Stimulated activated CD8-positive, alpha-beta memory T cell treated with anti-CD3 and anti-CD28 coated beads, Interleukin-15, amount 100 ng/mL, for 48 hours (primary cell): ENCODE measurements at regions not wholly inside any gene's neighbourhood (a gene's known extent, or its start where the extent isn't known, plus 50 kb on each side); places are given as distances from the start of the nearest gene placed in this dataset.

Experiments used
- DNase-seq, 2 donors: peaks; one replicate each; pipeline ENCODE4 v3.0.0-alpha.2; 2020; ENCODE audit warnings: low read depth in 2 of 2

DNA sequence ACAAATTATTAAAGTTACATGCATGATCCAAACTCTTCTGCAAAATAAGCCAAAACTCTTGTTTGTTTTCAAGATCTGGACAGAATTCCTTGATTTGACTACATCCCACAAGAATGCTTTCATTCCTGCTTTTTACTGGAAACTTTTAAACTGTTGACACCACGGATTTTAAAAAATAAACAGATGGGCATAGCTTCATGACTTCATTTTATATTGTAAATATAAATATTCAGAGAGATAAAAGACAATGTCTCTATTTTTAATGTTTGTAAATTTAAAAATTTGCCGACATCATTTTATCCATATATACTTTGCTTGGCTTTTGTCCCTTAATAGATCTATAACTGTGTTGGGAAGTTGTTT, 134.3 kb upstream of the DCN start:
- no peak for DNase-seq

DNA sequence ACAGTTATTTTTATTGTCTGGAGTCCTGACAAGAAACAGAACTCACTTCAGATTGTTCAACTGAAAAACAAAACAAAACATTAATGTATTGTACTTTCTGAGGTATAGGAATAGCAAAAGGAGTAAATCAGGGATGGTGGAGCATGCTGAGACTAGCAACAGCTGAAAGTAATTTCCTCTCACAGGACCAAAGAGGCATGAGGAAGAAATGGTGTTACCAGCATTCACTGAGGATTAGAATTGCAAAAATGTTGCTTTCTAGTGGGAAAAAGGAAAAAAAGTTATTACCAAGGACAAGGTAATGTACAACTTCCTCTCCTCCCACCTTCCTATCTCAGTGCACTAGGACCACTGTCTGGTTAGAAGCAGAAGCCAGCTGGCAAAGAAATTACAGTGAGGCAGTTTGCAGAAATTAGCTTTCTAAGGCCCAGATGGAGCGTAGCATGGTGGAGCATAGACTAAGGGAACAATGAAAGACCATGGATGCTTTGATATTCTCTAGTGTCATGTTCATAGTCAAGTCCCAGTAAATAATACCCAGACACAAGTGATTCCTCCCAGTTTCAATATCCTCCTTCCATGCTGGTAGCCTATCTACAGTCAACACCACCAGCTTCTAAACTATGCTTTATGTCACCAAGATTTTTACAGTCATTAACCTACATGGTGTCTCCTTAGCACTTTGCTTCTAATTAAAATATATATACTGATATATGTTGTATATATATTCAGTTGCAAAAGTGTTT, 133.7 kb upstream of the DCN start:
- DNase-seq: no peak

- no peak for DNase-seq
Observed at GRCh38 chr12:91311081-91311480, 128.5 kb upstream of the DCN start.

DNA sequence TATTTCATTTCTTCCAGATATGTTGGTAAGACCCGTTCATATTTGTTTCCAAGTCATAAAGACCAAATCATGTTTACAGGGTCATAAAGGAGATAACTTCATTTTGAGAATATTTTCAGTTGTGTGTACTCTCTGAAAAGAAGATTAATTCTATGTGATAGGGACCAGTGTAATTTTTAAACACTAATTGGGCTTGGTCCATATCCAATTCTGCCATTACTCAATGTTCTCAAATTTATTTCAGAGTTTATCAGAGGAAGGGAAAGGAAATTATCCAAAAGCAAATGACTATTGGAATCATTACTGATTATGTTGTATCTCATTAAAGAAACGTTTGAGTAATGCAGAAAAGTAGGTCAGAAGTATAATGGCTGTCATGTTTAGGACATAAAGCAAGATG, 126.8 kb upstream of the DCN start:
- DNase-seq: no peak

- DNase-seq: no peak
Observed at GRCh38 chr12:91307957-91308670, 125.5 kb upstream of the DCN start.

- no peak for DNase-seq
Observed at GRCh38 chr12:91290354-91290753, 107.7 kb upstream of the DCN start.

DNA sequence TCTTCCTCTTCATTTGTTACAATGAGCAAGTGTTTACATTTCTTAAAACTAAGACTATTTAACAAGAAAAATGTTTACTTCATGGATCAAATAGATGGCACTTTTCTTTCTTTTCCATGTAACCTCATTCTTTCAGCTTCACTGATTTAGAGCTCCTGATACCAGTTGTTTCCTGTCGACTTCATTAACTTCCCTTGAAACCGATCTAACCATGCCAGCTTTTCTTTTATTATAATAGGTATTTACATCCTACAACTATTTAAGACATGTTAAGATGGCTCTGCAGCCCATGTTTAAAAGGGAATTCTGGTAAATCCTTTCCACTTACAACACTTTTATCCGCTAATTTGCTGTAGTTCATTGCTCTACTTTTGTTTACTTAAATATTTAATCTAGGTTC, 107.3 kb upstream of the DCN start:
- no peak for DNase-seq

- DNase-seq: no peak
Observed at GRCh38 chr12:91289072-91289471, 106.5 kb upstream of the DCN start.

DNA sequence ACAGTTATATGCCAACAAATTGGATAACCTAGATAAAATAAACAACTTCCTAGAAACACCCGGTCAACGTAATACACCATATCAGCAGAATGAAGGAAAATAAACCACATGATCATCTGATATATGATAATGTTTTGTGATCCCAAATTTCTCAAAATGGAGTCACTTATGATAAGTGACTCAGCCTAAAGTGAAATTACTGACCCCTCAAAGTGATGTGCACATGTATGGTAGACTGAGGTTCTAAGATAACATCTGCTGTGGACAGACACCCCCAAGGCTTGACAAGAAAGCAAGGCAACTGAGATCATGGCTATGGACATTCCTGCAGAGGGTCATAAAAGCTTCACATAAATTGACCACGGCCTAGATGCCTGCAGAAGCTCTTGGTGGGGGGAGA, 105.1 kb upstream of the DCN start:
- DNase-seq: no peak

DNA sequence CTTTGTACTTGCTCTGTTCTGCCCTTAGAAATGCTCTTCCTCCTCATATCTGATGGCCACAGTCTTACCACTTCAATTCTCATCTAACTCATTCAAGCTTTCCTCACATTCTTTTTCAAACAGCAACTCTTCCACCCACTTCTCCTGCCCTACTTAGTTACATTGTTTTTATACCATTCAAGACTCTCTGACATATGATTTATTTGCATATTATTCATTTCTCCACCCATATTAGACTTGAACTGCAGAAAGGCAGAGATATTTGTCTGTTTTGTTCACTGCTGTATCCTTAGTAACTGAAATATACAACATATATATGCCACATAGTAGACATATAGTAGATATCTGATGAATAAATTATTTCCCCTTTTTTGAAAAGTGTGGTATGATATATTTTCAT, 95.5 kb upstream of the DCN start:
- no peak for DNase-seq

- DNase-seq: no peak
Observed at GRCh38 chr12:91276509-91276908, 93.9 kb upstream of the DCN start.

- DNase-seq: no peak
Observed at GRCh38 chr12:91275321-91275720, 92.7 kb upstream of the DCN start.

- DNase-seq: no peak
Observed at GRCh38 chr12:91274916-91275315, 92.3 kb upstream of the DCN start.

DNA sequence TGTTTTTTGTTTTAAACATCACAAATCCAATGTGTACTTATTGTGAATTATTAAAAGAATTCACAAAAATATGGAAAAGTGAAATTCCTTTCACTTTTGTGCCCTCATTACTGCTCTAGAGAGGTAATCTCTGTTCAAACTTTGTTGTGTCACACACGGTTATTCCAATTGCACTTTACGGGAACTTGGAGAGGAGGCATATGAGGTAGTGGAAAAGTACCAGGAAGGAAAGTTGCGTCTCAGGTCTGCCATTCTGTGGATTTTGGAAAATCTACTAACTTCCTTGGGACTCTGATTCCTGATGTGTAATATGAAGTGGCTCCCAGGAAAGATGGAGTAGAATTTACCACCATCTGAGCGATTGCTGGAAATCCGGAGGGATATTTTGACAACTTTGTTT, 90.9 kb upstream of the DCN start:
- DNase-seq: no peak

DNA sequence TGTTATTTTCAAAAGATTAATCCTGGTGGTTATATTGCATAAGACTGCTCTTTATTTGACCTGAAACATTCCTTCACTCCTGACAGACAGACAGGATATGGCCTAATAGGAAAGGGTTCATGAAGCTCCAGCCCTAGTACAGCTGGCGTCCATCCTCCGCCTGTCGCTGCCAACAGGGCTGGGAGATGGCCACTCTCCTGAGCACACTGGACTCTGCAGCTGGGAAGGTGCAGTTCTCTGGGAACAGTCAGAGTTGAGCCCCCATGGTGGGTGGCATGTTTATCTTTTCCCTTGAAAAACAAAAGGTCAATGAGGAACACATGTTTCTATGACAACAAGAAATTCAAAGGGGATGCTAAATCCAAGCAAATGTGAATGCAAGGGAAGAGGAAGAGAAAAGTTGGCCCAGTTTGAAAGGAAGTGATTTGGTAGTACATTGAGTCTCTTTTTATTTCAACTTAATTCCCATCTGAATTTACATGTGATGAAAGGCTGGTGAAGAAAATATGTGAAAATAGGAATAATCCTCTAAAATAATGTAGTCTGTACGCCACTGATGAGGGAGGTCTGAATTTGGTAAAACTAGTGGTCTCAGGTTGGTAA, 89.9 kb upstream of the DCN start:
- DNase-seq: no peak

DNA sequence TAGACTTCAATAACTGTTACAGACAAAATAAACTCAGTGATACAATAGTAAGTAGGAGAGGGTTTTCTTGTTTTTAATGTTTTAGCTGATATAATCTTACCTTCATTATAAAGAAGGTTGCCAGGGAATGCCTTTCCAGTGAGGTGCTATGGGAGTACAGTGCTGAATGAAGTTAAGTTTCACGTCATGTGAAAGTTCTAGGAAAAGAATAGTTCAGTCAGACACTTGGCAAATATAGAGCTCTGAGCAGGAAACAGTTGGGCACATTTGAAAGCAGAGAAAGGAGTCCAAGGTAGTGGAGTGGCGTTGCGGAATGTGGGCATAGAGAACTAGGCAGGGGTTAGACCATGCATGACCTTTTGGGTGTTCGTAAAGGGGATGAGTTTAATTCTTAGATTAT, 88.6 kb upstream of the DCN start:
- no peak for DNase-seq

DNA sequence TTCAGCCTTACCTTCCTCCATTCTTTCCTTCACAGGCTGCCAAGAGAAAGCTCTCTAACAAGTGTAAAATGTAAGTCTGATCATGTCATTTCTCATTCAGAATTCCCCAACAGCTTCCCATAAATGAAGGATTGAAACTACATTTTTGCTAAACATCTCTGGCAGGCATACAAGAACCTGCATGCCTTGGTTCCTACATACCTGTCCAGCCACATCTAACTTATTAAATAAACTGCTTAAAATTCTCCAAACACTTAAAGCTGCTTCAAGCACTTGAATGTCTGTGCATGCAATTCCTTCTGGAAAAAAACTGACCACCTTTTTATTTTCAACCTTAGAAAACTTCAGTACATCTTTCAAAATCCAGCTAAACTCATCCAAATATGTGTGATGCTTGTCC, 84.4 kb upstream of the DCN start:
- no peak for DNase-seq

DNA sequence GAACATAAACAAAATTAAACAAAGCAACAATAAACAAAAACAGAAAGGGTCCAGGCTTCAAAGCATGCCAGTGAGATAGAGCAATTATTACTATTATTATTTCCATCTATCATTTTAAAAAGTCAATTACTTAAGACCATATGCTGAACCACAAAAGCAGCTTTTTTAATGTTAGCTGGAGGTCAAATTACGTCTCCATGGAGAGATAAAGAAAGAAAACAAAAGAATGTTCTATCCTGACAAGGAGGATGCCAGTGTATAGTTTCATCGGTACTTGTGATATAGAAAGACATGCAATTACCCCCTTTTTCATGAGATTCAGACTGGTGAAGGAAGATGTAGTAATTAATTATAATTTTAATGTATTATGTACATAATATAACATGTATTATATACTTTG, 81.6 kb upstream of the DCN start:
- no peak for DNase-seq

DNA sequence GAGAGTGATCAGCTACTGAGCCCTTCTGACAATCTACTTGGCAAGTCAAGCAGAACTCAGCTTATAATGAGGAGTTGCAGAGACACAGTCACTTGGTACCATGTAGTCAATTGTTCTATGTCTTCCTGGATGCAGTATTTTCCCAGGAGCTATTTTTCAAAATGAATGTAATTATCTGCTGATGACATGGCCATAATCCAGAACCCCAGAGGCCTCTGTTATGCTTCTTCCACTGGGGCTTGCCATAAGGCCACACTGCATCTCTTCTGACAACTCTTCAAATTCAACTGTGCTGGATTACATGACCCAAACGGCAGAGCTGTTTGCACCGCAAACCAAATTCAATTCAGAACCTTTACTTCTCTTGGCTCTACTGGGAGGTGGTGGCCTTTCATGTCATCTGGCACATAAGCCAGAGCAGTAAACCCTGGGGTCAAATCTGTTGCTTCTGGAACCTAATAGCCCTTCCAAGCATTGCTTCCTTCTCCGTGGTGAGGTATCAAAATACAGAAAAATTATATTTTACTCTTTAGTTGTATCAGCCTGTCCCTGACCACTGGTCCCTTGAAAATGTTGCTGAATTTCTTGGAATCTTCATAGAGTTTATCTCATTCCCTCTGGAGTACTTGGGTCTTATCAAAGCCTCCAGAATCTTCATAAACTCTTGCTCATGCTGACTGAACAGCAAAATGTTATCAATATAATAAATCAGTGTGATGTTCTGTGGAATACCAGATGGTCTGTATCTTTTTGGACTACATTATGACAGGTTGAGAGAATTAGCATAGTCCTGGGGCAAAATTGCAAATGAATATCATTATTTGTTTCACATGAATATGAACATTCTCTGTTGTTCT, 79.4 kb upstream of the DCN start:
- no peak for DNase-seq

GRCh38 chr12:91256411-91256810, 73.8 kb upstream of the DCN start:
- no peak for DNase-seq

DNA sequence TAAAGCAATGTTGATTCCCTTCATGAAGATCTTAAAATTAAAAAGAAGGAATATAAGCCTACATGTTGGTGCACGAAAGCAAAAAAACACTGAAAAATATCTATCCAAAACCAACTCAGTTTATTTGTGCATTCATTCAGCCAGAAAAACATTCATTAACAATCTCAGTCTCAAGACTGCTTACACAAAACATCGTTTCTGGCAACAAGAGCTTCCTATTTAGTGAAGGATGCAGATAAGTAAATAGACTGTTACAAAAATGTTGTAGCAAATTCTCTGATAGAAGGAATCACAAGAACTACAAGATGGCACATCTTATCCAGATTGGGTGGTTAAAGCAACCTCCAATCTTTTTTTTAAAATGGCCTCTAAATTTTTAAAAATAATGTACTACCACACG, 69.7 kb upstream of the DCN start:
- no peak for DNase-seq

DNA sequence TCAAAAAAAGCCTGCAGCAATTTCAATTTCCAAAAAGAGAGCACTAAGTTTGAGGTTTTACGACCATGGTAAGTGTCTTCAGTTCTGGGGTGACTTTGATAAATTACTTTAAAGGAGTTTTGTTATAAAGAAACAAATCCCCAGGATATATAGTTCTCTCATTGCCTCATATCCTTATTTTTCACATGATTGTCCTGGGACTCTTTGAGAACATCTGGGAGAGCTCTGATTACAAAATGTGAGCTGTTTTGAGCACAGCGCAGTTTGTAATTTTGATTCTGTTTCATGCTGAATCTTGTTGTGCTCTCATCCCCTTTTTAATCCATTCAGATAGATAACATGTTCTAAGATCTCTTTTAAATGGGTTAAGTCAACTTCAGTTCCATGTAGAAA, 67.7 kb upstream of the DCN start:
- no peak for DNase-seq
